HCEC 1CT (cell line): ENCODE measurements at regions not wholly inside any gene's neighbourhood (a gene's known extent, or its start where the extent isn't known, plus 50 kb on each side); places are given as distances from the start of the nearest gene placed in this dataset.
"Not testable (repeated sequence)": the region's sequence is repeated elsewhere in the genome, so short reads cannot be mapped to it uniquely, and the experiment has no call there.

Experiments
- DNase-seq: peaks from one replicate; pipeline ENCODE4 v3.0.0-alpha.2; 2017

GRCh38 chr4:67035986-67036385, 509.3 kb downstream of the CENPC start:
- DNase-seq, result no peak

GRCh38 chr4:67035501-67035900, 509.8 kb downstream of the CENPC start:
- DNase-seq, result peak; percentile 13

- DNase-seq, result no peak
Measured at GRCh38 chr4:67030636-67031035, 514.7 kb downstream of the CENPC start.

- no peak for DNase-seq
Measured at GRCh38 chr4:67020438-67020797, 524.9 kb downstream of the CENPC start.

GRCh38 chr4:67019686-67020437, 525.4 kb downstream of the CENPC start:
- no peak for DNase-seq

- no peak for DNase-seq
Measured at GRCh38 chr4:67014592-67014991, 530.7 kb downstream of the CENPC start.

- DNase-seq, result no peak
Measured at GRCh38 chr4:67006791-67007190, 538.5 kb downstream of the CENPC start.

- no peak for DNase-seq
Measured at GRCh38 chr4:66991521-66991920, 553.8 kb downstream of the CENPC start.

- no peak for DNase-seq
Measured at GRCh38 chr4:66974665-66975064, 570.6 kb downstream of the CENPC start.

- DNase-seq, result peak; percentile 26
Measured at GRCh38 chr4:66972087-66972486, 573.2 kb downstream of the CENPC start.

GRCh38 chr4:66964467-66964866, 580.8 kb downstream of the CENPC start:
- no peak for DNase-seq

- DNase-seq, result no peak
Measured at GRCh38 chr4:66963084-66963483, 582.2 kb downstream of the CENPC start.

GRCh38 chr4:66959207-66959606, 586.1 kb downstream of the CENPC start:
- no peak for DNase-seq

GRCh38 chr4:66956852-66957251, 588.5 kb downstream of the CENPC start:
- DNase-seq, result no peak

GRCh38 chr4:66956426-66956825, 588.9 kb downstream of the CENPC start:
- no peak for DNase-seq

GRCh38 chr4:66955784-66956183, 589.5 kb downstream of the CENPC start:
- no peak for DNase-seq

GRCh38 chr4:66949419-66949818, 595.9 kb downstream of the CENPC start:
- no peak for DNase-seq

- no peak for DNase-seq
Measured at GRCh38 chr4:66946761-66947160, 598.5 kb downstream of the CENPC start.

- DNase-seq, result no peak
Measured at GRCh38 chr4:66943112-66943511, 602.2 kb downstream of the CENPC start.

- not testable (repeated sequence) for DNase-seq
Measured at GRCh38 chr4:66931981-66932380, 613.3 kb downstream of the CENPC start.

GRCh38 chr4:66930206-66930605, 615.1 kb downstream of the CENPC start:
- DNase-seq, result no peak

- no peak for DNase-seq
Measured at GRCh38 chr4:66929748-66930147, 615.6 kb downstream of the CENPC start.

GRCh38 chr4:66928881-66929280, 616.4 kb downstream of the CENPC start:
- not testable (repeated sequence) for DNase-seq

GRCh38 chr4:66927937-66928336, 617.4 kb downstream of the CENPC start:
- no peak for DNase-seq

GRCh38 chr4:66926687-66927086, 618.6 kb downstream of the CENPC start:
- no peak for DNase-seq
